HG02884 (cell line): ENCODE measurements at regions not wholly inside any gene's neighbourhood (a gene's known extent, or its start where the extent isn't known, plus 50 kb on each side); places are given as distances from the start of the nearest gene placed in this dataset.
"Not testable (repeated sequence)": the region's sequence is repeated elsewhere in the genome, so short reads cannot be mapped to it uniquely, and the experiment has no call there.

ENCODE experiments used
- ATAC-seq: cut with Tn5 transposase; IDR thresholded peaks from one replicate; pipeline ENCODE4 v1.9.1; 2021; ENCODE audit warnings: mild to moderate bottlenecking, moderate library complexity; ENCODE audit not compliant: unreplicated experiment

DNA sequence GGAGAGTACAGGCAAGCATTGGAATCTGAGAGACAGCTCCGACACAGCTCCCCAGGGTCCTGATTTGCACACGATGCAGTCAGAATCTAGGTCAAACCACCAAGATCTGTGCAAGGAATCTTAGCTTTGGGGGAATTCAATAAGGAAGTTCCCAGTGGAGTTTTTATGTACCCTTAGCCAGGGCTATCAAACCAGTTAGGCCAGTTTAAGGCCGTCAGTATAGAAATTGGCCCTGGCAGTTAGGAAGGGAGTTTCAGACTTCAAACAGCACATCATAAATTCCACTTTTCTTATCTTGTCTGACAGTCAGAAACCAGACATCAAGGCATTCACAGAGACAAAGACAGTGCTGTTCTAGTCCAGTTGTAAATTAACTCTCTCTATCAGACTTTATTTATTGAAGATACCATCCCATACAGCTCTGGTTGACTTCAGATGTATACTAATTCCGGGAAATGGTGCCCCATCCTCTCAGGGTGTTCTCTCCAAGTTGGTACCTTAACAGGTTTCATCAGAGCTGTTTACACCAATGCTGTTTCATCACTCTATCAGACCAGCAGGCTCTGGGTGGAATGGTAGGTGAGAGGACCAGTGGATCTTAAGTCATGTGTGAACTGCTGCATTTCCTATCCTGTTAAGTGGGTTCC is 157.5 kb upstream of the ATF7IP start:
- no peak for ATAC-seq

DNA sequence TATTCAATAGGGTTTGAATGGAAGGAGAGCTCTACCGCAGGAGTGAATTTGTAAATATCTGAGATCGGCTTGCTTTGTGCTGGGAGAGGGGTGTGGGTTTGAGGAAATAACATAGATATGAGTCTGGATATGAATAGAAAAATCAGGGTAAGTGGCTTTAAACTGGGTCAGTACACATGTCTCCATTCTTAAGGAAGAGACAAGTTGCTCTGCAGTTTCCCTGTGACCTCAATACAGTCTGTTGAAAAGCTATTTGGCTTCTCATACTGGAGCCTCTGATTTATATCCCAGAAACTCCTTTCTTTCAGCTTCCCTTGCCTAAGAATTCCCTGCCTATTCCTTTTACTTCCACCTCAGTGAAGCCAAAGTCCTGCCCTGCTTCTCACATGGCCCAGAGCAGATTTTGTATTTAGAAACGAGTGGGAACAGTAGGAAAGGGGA is 153.5 kb upstream of the ATF7IP start:
- no peak for ATAC-seq

DNA sequence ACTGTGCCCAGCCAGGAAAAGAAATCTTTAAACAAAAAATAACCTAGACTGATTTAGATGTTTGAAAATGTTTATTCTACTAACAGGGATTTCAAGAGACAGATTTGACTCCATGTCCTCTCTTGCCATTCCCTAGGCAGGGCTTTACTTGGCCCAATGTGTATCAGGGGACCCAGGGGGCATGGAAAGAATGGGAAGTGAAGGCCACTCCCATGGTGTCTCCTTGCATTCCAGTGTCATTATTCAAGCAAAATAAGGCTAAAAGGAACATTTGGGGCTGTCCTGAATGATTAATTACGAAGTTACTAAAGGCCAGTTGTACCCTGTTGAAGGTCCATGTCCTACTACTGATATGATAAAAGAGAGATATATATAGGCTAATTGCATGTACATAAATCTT is 151.9 kb upstream of the ATF7IP start:
- ATAC-seq, result no peak

DNA sequence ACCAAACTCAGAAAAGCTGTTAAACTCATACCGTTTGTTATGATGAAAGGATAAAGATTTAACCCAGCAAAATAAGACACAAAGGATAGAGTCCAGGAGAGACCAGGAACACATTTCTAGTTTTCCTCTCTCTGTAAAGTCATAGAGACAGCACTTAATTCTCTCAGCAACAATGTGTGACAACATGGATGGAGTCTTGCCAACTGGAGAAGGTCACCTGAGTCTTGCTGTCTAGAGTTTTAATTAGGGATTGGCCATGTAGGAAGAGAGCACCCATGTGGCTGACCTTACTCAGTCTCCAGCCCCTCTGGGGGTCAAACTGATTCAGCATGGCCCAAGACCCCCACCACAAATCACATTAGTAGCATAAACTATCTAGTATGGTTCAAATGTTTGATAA is 151.0 kb upstream of the ATF7IP start:
- ATAC-seq, result no peak

DNA sequence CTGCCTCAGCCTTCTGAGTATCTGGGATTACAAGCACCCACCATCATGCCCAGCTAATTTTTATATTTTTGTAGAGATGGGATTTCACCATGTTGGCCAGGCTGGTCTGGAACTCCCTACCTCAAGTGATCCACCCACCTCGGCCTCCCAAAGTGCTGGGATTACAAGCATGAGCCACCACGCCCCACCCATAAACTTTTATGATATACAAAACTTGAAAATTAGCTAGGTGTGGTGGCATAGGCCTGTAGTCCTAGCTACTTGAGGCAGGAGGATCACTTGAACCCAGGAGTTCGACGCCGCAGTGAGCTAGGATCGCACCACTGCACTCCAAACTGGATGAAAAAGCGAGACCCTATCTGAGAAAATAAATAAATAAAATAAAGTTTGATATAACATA is 149.5 kb upstream of the ATF7IP start:
- not testable (repeated sequence) for ATAC-seq

DNA sequence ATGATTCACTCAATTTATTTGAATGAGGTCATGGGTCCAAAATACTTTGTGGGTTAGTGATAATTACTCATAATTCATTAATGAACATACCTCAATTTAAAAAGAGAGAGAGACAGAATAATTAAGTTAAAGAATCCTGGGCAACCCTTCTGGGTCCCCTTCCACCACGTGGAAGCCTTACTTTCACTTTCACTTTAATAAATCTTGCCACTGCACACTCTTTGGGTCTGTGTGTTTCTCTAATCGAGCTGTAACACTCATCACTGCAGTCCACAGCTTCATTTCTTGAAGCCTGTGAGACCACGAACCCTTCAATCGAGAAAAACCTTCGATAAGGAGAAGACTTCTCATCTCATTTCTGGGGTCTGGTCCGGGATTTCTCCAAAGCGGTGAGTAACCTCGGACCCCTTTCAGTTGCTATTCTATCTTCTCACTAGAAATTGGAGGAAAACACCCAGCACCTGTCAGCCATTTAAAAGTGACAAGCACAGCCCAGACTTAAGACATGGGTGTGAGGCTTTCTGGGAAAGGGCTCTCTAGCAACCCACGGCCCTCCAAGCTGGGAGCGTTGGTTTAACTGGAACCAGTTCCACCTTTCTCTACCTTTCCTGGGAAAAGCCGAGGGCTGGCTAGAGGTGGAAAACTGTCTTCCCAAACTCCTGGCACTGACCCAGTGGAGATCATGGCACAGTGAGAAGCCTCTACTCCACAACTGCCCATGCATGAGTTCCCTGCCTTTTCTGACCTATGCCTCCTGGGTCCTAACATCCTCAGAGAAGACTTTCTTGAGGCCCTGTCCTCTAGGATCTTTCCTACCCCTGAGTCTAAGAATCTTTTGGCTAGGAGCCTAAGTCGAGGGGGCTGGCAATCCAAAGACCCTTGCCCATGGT is 148.8 kb upstream of the ATF7IP start:
- ATAC-seq, result no peak

DNA sequence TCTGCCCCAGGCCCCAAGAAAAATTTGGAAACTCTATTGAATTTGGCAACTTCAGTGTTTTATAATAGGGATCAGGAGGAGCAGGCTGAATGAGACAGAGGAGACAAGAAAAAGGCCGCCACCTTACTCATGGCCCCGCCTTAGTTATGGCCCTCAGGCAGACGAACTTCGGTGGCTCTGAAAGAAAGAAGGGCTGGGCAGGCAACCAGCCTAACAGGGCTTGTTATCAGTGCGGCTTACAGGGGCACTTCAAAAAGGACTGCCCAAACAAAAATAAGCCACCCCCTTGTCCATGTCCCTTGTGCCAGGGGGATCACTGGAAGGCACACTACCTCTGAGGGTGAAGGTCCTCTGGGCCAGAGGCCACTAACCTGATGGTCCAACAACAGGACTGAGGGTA is 146.3 kb upstream of the ATF7IP start:
- no peak for ATAC-seq

DNA sequence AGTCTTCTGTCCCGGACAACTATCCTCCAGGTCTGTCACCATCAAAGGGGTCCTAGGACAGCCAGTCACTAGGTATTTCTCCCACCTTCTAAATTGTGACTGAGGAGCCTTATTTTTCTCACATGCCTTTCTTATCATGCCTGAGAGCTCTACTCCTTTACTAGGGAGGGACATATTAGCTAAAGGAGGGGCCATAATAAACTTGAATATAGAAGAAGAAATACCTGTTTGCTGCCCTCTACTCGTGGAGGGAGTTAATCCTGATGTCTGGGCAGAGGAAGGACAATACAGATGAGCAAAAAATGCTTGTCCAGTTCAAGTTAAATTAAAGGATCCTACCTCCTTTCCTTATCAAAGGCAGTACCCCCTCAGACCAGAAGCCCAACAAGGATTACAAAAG is 145.8 kb upstream of the ATF7IP start:
- not testable (repeated sequence) for ATAC-seq

DNA sequence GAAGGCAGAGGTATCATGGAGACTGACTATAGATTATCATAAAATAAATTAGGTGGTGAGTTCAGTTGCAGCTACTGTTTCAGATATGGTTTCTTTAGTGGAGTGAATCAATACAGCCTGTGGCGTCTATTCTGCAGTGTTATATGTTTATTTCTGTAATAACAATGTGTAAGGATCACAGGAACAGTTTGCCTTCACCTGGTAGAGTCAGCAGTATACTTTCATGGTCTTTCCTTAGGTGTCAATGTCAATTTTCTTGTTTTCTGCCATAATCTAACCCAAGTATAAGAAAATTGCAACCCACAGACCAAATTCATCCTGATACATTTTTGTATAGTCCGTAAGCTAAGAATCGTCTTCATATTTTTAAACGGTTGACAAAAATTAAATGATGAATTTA is 140.4 kb upstream of the ATF7IP start:
- no peak for ATAC-seq

DNA sequence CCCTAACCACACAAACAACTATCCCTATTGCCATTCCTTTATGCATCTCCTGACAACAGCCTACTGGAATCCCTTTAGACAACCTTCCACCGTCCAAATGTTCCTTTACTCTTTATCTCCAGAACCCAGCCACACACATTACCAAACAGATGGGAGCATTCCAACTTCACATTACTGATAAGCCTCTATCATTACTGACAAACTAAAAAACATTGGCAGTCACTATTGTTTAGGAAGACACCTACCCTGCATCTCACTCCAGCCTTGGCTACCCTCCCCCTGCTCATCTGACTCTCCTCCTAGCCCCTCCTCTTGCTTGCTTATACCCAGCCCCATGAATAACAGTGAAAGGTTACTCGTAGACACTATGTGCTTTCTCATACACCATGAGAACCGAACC is 130.3 kb upstream of the ATF7IP start:
- ATAC-seq, result not testable (repeated sequence)

DNA sequence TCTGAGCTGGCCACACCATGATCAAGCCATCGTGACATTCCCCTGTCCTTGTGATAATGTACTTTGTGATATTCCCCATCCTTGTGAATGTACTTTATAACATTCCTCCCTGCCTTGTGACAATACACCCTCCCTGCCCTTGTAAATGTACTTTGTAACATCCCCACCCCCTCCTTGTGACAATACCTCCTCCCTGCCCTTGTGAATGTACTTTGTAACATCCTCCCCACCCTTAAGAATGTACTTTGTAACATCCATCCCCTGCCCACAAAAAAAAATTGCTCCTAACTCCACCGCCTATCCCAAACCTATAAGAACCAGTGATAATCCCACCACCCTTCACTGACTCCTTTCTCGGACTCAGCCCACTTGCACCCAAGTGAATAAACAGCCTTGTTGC is 128.8 kb upstream of the ATF7IP start:
- not testable (repeated sequence) for ATAC-seq

DNA sequence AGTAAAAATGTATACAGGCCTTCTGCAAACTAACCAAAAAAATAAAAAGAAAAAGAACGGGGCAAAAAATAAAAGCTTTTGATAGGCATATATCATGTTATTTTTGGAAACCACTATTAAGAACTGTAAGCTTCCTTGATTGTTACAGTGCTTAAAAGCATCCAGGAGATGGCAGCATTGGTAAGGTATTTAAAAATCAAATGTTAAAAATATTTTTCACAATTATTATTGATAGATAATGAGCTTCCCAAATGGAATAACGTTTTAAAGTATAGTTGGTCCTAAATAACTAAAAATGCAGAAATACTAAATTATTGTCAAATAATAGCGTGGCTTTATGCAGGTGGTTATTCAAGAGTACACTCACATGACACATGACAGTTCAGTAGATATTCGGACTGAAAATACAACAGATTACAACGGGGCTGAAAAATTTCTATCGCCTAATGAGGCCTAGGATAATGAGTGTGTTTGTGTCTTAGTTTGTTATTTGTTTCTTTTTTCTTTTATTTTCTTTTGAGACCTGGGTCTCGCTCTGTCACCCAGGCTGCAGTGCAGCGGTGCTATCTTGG is 127.2 kb upstream of the ATF7IP start:
- ATAC-seq, result no peak

DNA sequence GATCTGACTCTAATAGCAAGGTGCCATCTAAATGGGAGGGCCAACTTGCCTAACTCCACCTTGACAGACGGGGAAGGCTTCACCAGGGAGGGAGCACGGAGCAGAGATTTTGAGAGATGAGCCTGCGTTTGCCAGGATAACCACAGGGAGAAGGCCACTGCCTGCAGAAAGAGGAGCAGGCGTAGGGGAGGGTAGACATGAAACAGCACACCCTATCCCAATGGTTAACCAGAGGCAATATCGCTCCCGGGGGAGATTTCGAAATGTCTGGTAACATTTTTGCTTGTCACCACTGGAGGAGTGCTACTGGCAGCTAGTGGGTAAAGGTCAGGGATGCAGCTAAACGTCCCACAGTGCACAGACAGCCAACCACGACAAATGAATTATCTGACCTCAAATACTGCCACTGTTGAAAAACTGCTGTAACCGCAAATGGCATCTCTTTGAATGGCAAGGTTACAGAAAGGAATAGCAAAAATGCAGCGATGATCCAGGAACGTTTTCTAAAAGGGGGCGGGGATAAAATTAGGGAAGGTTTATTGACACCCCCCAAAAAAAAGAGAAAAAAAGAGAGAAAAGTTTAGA is 126.0 kb upstream of the ATF7IP start:
- peak; percentile 74 for ATAC-seq

DNA sequence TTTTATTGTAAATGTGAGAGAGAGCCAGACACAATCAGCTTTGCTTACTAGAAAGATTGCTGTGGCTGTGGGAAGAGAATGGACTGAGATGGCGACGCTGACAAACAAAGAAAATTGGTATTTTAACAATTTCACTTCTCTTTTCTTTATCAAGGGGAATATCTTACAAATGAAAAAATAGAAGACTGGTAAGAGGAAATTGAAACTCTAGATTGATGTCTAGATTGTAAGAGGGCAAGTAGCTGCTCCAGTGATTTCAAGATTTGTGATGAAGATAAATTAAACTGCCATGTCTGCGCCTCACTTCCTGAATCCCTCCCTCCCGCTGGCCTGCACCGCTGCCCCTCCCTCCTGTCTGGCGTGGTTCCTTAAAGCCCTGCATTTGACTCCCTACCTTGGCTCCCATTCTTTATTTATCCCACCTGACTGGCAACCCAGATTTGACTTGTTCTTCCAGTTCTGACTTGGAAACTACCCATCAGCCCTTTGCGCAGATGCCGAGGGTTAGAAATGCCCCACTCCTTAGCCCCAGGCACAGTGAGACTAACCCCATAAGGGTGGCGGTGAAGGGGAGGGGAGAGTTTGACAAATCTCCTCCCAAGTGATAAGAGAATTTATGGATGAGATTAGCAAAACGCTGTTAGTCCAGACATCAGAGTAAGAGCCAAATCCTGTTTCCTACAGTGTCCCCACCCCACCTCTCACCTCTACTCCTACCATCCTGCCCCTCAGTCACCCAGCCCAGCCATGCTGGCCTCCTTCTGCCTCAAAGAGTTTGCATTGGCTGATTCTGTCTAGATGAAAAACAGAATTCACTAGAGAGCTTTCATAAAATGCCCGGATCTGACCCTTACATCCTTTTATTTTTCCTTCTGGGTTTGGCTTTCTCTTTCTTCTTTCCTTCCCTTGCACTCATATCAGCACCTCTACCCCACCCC is 125.3 kb upstream of the ATF7IP start:
- ATAC-seq, result peak; percentile 41

DNA sequence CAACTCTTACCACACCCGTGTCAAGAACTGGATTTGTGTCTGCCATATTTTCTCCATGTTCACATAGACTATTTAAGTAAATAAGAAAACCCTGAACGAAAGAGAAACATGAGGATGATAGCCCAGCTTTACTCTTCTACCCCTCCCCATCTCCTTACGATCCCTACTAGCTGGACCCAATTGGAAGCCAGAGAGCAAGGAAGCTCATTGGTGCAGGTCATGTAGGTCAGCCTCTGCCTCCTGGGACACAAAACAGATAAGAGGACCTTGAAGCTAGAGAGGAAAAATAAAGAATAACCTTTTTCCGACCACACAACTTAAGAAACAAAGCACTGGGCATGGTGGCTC is 124.6 kb upstream of the ATF7IP start:
- no peak for ATAC-seq

DNA sequence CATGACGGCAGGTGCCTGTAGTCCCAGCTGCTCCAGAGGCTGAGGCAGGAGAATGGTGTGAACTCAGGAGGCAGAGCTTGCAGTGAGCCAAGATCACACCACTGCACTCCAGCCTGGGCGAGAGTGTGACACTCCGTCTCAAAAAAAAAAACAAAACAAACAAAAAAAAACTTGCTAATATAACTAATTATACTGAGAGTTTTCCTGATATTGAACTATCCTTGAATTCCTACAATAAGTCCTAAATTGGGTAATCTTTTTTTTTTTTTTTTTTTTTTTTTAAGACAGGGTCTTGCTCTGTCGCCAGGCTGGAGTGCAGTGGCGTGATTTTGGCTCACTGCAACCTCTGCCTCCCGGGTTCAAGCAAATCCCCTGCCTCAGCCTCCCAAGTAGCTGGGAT is 122.7 kb upstream of the ATF7IP start:
- not testable (repeated sequence) for ATAC-seq

DNA sequence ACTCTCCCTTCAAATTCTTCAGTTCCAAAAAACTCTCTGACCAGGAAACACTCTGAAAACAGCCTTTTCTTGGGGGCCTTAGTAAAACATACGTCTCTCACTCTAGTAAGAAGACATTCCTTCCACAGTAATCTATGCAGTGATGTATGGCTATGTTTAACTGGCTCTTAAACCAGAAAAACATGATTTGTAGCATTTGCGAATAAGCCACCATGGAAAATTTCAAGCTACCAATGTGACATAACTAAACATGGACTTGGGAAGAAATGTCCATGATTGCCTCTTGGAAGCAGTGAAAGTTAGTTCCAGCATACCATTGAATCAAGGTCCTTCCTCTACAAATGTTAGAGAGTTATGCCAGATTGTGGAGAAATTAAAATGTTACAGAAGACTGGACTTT is 121.5 kb upstream of the ATF7IP start:
- no peak for ATAC-seq

DNA sequence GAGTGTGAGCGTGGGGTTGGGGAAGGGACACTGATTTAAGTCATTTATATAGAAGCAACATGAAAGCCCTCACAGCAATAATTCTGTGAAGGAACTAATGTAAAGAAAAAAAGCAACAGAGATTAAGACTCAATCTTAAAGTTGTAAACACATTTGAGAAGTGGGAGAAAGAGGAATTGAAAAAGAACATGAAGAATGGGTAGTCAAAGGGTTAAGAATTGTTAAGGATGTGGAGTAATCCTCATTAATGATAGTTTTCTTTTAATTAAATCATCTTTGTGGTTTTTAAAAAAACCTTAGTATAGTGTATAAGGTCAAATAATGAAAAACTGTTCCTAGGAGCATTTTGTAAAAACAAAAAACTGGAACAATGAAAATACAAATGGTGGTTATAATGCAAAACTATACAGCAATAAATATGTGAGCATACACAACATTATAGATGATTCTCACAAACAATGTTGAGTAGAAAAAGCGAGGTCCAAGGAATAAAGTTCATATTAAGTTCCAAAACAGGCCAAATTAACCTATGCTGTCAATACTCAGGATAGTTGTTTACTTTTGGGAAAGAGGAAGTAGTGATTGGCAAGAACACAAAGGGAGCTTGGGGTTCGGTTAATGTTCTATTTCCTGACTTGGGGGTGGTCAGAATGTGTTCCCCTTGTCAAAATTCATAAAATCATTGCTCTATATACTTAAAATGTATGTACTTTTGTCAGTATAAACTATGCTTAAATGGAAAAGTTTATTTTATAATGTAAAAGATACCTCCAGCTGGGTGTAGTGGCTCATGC is 120.4 kb upstream of the ATF7IP start:
- ATAC-seq, result no peak

DNA sequence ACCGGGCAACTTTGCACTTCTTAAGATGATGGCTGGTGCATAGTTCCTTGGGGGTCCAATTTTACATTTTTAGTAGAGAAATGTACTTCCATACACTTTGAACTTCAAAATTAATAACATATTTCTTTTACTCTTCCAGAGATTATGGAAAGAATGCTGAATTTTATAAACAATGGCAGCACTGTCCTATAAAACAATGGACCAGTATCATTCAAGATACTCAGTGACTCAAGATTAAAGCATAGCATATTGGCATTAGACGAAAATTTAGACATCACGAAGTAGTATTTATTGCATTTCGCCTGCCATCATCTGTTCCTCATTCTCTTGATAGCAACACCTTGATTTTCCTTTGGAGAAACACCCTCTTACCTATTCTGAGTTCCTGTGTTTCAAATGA is 118.3 kb upstream of the ATF7IP start:
- no peak for ATAC-seq

DNA sequence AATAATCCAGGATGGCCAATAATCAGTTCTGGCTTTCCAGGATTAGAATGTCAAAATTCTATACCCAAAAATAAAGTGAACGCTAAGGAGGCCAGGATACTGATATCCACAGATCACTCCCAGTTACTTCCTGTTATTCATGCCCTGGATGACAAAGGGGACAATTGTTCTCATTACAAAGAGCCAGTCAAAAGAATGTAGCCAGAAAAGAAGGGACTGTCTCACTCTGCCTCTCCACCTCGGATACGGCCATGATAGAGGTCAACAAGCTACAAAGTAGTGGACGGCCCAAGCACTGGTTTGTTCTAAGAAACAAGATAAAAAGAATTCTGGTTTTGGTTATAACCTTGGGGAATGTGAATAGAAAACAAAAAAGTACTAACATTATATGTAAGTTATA is 116.1 kb upstream of the ATF7IP start:
- ATAC-seq, result no peak
